ENCODE measurements at regions not wholly inside any gene's neighbourhood (a gene's known extent, or its start where the extent isn't known, plus 50 kb on each side); places are given as distances from the start of the nearest gene placed in this dataset.

DNA sequence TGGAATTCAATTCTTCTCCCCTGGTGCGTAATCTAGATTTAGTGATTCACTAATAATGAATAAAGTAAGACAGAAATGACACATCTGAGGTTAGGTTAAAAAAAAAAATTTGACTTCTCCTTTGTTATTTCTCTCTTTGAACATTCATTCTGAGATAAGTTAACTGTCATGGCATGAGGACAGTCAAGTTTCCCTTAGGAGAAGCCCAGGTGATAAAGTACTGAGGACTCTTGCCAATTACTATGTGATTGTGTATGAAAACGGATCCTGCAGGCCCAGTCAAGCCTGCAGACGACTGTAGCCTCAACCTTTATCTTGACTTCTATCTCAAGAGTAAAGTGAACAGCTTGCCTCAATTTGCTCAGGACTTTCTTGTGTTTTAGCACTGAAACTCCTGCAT, 293.2 kb downstream of the PRR32 start:
- TF ChIP-seq POLR2A (IDR thresholded peaks at IDR 0.05; ENCODE audit: borderline replicate concordance, extremely low read depth, insufficient read depth, insufficient read length), result no peak
- TF ChIP-seq ELF1 (IDR thresholded peaks at IDR 0.05; ENCODE audit: borderline replicate concordance, low read depth), result no peak
- no peak for TF ChIP-seq CTCF (IDR thresholded peaks at IDR 0.05 in 2 of 3, conservative IDR thresholded peaks at IDR 0.05 in 1 of 3; ENCODE audit: borderline replicate concordance in 1 of 3, insufficient read depth in 1 of 3, low read depth in 2 of 3, low read length in 2 of 3)
- TF ChIP-seq EZH2 (IDR thresholded peaks at IDR 0.05), result no peak
- TF ChIP-seq CEBPB (IDR thresholded peaks at IDR 0.05; ENCODE audit: low read depth), result no peak
- no peak for TF ChIP-seq SRF (IDR thresholded peaks at IDR 0.05; ENCODE audit: low read depth)

All from HCT116 (cell line).